DMS53 treated with DMSO at 0.1 percent for 48 hours (cell line): ENCODE measurements at regions not wholly inside any gene's neighbourhood (a gene's known extent, or its start where the extent isn't known, plus 50 kb on each side); places are given as distances from the start of the nearest gene placed in this dataset.
"Not testable (repeated sequence)": the region's sequence is repeated elsewhere in the genome, so short reads cannot be mapped to it uniquely, and the experiment has no call there.

ENCODE experiments used
- DNase-seq: peaks from one replicate; lab custom pipeline; 2025; ENCODE audit not compliant: unreplicated experiment; lab: John Stamatoyannopoulos, UW

DNA sequence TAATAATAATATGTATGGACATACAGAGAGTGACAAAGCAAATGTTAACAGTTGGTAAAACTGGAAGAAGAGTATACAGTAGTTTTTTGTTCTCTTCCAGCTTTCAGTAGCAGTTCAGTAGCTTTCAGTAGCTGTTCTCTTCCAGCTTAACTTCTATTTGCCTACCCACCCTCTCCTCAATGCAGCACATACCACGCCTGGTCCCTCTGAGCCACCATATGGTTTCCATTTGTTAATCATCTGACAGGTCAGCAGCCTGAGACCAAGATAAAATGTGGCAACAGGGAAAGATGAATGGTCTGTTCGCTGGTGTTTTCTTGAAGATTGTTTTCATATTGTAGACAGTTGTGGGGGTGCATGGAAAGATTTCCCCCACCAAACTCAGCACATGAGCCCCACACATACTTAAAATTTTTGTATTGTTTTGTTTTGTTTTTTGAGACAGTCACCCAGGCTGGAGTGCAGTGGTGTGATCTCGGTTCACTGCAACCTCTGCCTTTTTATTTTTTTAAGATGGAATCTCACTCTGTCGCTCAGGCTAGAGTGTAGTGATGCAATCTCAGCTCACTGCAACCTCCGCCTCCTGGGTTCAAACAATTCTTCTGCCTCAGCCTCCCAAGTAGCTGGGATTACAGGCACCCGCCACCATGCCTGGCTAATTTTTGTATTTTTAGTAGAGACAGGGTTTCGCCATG, 56.8 kb downstream of the ATP6V0E2 start:
- not testable (repeated sequence) for DNase-seq

DNA sequence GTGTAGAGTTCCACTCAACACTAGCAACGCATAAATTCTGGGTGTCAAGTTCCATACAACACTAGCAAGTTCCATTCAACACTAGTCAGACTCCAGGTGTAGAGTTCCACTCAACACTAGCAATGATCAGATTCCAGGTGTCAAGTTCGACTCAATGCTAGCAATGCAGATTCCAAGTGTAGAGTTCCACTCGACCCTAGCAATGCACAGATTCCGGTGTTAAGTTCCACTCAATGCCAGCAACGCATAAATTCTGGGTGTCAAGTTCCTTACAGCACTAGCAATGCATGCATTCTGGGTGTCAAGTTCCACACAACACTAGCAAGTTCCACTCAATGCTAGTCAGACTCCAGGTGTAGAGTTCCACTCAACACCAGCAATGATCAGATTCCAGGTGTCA, 60.0 kb downstream of the ATP6V0E2 start:
- peak; percentile 58 for DNase-seq

DNA sequence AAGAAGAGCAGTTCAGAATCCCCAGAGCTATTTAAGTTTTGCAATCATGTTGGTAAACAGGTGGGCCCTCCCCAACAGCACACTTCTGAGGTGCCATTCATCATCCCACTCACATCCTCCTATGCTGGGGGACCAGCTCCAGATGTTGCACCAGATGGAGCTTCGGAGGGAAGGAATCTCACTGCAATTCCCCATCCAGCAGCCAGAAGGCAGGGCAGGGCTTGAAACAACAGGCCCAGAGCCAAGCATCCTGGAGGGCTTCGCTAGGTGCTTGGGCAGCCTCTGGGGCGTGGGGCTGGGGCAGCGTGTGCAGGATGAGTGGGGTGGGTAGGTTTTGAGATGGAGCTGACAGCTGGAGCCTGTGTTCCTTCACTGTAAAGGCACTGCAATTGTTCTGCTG, 73.6 kb downstream of the ATP6V0E2 start:
- not testable (repeated sequence) for DNase-seq

DNA sequence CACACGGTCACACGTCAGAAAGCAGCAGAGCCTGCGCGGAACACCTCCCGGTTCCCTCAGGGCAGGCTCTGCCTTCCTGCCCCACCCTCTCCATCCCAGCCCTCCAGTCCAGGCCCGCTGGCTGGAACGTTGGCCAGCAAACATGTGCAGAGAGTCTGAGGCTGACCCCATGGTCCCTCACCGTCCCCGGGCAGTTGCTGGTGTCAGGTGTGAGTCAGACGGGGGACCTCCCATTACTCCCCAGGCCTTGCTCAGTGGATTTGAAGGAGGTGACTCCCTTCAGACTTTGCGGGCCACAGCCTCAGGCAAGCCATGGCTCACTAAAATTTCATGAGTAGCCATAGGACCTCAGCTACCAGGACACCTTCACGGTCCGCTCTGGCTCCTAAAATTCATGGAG, 74.7 kb downstream of the ATP6V0E2 start:
- DNase-seq, result not testable (repeated sequence)

GRCh38 chr7:149949863-149950577, 76.3 kb downstream of the ATP6V0E2 start:
- DNase-seq, result not testable (repeated sequence)

- DNase-seq, result not testable (repeated sequence)
Measured at GRCh38 chr7:149950578-149950924, 76.8 kb downstream of the ATP6V0E2 start.

GRCh38 chr7:149951579-149951978, 77.8 kb downstream of the ATP6V0E2 start:
- not testable (repeated sequence) for DNase-seq

DNA sequence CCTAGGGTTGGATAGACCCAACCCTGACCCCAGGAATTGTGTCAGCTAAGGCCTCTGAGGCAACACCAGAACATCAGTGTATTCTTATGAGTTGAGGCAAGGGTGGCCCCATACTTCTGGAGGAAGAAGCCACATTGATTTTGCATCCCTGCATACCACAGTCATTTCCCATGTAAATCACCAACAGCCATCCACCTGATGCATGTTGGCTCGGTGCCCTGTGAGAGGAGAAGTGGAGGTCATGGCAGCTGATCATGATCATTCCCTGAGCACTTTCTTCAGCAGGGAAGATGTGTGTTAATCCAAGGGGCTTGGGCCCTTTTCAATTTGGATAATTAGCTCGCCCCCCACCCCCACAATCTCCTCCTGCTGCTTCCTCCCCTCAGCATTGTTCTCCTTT, 85.1 kb downstream of the ATP6V0E2 start:
- DNase-seq, result not testable (repeated sequence)

GRCh38 chr7:149960863-149961262, 87.1 kb downstream of the ATP6V0E2 start:
- DNase-seq, result not testable (repeated sequence)

DNA sequence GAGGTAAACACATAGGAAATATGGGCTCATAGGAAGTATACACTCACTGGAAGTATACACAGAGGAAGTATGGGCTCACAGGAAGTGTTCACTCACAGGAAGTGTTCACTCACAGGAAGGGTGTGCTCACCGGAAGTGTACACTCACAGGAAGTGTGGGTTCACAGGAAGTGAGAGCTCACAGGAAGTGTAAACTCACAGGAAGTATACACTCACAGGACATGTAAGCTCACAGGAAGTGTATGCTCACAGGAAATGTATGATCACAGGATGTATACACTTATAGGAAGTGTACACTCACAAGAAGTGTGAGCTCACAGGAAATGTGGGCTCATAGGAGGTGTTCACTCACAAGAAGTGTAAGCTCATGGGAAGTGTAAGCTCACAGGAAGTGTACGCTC, 88.1 kb downstream of the ATP6V0E2 start:
- DNase-seq, result not testable (repeated sequence)

- DNase-seq, result not testable (repeated sequence)
Measured at GRCh38 chr7:149962685-149963319, 89.0 kb downstream of the ATP6V0E2 start.

DNA sequence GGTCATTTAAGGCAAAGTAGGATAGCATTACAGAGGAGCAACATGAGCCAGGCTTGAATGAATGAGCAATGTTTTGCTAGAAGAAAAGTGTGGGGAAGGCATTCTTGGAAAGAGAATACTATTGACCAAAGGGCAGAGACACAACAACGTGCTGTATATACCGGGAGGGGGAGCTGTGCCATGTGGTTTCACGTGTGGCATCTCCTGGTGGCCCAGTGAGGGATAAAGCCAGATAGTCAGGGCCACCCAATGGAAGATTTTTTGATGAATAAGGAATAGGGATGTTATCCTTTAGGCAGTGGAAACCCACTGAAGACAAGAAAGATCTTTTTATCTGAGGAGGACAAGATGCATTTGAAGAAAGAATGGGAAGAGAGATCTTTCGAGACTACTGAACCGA, 90.2 kb downstream of the ATP6V0E2 start:
- DNase-seq, result not testable (repeated sequence)

DNA sequence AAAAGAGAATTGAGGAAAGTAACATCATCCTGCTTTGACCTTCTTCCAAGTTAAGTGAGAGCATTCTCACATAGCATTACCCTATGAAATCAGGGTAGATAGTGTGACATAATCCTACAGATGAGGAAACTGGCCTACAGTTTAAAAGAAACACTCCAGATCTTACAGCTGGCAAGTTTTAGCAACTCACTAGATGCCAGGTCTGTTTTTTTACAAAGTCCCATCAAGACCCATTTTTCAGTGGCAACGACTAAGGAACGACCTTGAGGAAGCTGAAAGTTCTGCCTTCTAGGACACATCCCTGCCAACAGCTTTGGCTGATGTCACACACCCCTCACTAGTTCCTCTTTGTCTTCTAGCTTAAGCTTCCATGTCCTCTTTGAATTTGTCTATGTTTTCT, 92.7 kb downstream of the ATP6V0E2 start:
- not testable (repeated sequence) for DNase-seq

DNA sequence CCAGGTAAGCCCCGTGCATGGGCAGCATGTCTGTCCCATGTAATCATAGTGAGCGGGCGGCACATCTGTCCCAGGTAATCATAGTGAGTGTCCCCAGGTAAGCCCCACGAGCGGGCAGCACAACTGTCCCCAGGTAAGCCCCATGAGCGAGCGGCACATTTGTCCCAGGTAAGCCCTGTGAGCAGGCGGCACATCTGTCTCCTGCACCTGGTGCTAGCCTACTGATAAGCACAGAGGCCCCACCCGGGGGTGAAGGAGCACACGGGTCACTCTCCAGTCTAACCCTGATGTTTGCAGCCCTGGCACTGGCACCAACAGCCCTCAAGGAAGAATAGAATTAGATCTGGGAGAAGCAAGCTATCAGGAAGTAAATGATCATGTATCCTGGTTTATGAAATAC, 99.2 kb downstream of the ATP6V0E2 start:
- not testable (repeated sequence) for DNase-seq

- DNase-seq, result not testable (repeated sequence)
Measured at GRCh38 chr7:149973681-149974080, 99.9 kb downstream of the ATP6V0E2 start.

DNA sequence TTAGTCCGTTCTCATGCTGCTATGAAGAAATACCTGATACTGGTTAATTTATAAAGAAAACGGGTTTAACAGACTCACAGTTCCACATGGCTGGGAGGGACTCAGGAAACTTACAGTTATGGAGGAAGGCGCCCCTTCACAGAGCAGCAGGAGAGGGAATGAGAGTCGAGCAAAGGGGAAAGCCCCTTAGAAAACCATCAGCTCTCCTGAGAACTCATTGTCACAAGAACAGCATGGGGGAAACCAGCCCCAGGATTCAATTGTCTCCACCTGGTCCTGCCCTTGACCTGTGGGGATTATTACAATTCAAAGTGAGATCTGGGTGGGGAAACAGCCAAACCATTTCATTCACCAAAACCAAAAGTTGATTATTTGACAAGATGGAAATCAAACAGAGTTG, 101.8 kb downstream of the ATP6V0E2 start:
- DNase-seq, result not testable (repeated sequence)

- DNase-seq, result not testable (repeated sequence)
Measured at GRCh38 chr7:149978537-149978936, 104.8 kb downstream of the ATP6V0E2 start.

GRCh38 chr7:149978944-149979343, 105.2 kb downstream of the ATP6V0E2 start:
- not testable (repeated sequence) for DNase-seq

GRCh38 chr7:149982537-149983112, 108.9 kb downstream of the ATP6V0E2 start:
- not testable (repeated sequence) for DNase-seq

- not testable (repeated sequence) for DNase-seq
Measured at GRCh38 chr7:149986866-149987265, 113.1 kb downstream of the ATP6V0E2 start.

DNA sequence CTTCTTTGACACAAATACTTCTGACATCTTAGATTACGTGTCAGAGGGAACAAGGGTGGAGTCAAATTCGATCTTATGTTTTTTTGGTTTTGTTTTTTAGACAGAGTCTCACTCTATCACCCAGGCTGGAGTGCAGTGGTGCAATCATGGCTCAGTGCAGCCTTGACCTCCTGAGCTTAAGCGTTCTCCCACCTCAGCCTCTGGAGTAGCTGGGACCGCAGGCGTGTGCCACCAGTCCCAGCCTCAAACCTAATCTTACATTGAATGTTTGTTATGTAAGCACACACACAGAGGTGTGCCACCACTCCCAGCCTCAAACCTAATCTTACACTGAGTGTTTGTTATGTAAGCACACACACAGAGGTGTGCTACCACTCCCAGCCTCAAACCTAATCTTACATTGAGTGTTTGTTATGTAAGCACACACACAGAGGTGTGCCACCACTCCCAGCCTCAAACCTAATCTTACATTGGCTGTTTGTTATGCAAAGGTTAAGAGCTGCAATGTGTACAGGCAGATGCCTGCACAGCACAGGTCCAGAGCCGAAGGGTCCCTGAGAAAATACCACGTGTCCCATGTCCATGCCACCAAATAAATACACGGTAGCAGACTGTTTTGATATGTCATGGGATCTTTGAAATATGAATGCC, 118.0 kb downstream of the ATP6V0E2 start:
- DNase-seq, result not testable (repeated sequence)
